ENCODE measurements at regions not wholly inside any gene's neighbourhood (a gene's known extent, or its start where the extent isn't known, plus 50 kb on each side); places are given as distances from the start of the nearest gene placed in this dataset.

- TF ChIP-seq POLR2A (IDR thresholded peaks at IDR 0.05): no peak
- TF ChIP-seq, protein P1, sequence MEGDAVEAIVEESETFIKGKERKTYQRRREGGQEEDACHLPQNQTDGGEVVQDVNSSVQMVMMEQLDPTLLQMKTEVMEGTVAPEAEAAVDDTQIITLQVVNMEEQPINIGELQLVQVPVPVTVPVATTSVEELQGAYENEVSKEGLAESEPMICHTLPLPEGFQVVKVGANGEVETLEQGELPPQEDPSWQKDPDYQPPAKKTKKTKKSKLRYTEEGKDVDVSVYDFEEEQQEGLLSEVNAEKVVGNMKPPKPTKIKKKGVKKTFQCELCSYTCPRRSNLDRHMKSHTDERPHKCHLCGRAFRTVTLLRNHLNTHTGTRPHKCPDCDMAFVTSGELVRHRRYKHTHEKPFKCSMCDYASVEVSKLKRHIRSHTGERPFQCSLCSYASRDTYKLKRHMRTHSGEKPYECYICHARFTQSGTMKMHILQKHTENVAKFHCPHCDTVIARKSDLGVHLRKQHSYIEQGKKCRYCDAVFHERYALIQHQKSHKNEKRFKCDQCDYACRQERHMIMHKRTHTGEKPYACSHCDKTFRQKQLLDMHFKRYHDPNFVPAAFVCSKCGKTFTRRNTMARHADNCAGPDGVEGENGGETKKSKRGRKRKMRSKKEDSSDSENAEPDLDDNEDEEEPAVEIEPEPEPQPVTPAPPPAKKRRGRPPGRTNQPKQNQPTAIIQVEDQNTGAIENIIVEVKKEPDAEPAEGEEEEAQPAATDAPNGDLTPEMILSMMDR (IDR thresholded peaks at IDR 0.05): no peak
These were observed 219.0 kb downstream of the TTLL2 start for GRCh38 chr6:167543602-167544497.

All from lower leg skin (tissue), 3 donors.